Spleen (tissue), 7 donors: ENCODE measurements at regions not wholly inside any gene's neighbourhood (a gene's known extent, or its start where the extent isn't known, plus 50 kb on each side); places are given as distances from the start of the nearest gene placed in this dataset.

Source experiments
- POLR2A ChIP-seq, 3 donors: fragments of 450-650 bp; IDR thresholded peaks; one replicate each; pipeline ENCODE4 v1.5.1; 2017; ENCODE audit warnings: antibody characterized with exemption in 3 of 3, mild to moderate bottlenecking in 1 of 3
- TF ChIP-seq, protein P1 (sequence below), 11 experiments: fragments of 200-600 bp in 7 of 11; fragments of 450-650 bp in 4 of 11; sonication (generic) in 4 of 11; IDR thresholded peaks in 8 of 11; conservative IDR thresholded peaks in 3 of 11; 1 replicate in 7 of 11; 2 replicates in 4 of 11; pipeline versions ENCODE4 v1.4.0 to v1.8.0; 2016 to 2021; ENCODE audit warnings: antibody characterized with exemption in 11 of 11, inconsistent platforms in 4 of 11, mild to moderate bottlenecking in 1 of 11
- donor health status: DM: no; HTN: no; CAD: no; lungs with moderate emphysema.
- donor health status: DM: no; HTN: no; CAD: no.
- donor health status: DM: no; HTN: no; CAD: no.

- TF ChIP-seq, protein P1, sequence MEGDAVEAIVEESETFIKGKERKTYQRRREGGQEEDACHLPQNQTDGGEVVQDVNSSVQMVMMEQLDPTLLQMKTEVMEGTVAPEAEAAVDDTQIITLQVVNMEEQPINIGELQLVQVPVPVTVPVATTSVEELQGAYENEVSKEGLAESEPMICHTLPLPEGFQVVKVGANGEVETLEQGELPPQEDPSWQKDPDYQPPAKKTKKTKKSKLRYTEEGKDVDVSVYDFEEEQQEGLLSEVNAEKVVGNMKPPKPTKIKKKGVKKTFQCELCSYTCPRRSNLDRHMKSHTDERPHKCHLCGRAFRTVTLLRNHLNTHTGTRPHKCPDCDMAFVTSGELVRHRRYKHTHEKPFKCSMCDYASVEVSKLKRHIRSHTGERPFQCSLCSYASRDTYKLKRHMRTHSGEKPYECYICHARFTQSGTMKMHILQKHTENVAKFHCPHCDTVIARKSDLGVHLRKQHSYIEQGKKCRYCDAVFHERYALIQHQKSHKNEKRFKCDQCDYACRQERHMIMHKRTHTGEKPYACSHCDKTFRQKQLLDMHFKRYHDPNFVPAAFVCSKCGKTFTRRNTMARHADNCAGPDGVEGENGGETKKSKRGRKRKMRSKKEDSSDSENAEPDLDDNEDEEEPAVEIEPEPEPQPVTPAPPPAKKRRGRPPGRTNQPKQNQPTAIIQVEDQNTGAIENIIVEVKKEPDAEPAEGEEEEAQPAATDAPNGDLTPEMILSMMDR (IDR thresholded peaks at IDR 0.05 in 8 of 11, conservative IDR thresholded peaks at IDR 0.05 in 3 of 11) = no peak
- no peak for TF ChIP-seq POLR2A (IDR thresholded peaks at IDR 0.05)
Observed at GRCh38 chr15:36517758-36518157, 61.7 kb upstream of the CDIN1 start.
